ENCODE measurements at regions not wholly inside any gene's neighbourhood (a gene's known extent, or its start where the extent isn't known, plus 50 kb on each side); places are given as distances from the start of the nearest gene placed in this dataset.
"Not testable (repeated sequence)": the region's sequence is repeated elsewhere in the genome, so short reads cannot be mapped to it uniquely, and the experiment has no call there.

- no peak for DNase-seq
Measured at GRCh38 chr4:160537681-160538080, 1434.8 kb downstream of the RAPGEF2 start.

- no peak for DNase-seq
Measured at GRCh38 chr4:160546201-160546600, 1443.3 kb downstream of the RAPGEF2 start.

- DNase-seq = not testable (repeated sequence)
Measured at GRCh38 chr4:160549951-160550519, 1447.2 kb downstream of the RAPGEF2 start.

GRCh38 chr4:160562661-160563060, 1459.8 kb downstream of the RAPGEF2 start:
- no peak for DNase-seq

- DNase-seq = no peak
Measured at GRCh38 chr4:160563552-160564282, 1460.8 kb downstream of the RAPGEF2 start.

GRCh38 chr4:160567634-160568033, 1464.8 kb downstream of the RAPGEF2 start:
- DNase-seq = no peak

GRCh38 chr4:160570271-160570670, 1467.4 kb downstream of the RAPGEF2 start:
- DNase-seq = no peak

- DNase-seq = not testable (repeated sequence)
Measured at GRCh38 chr4:160574272-160574671, 1471.4 kb downstream of the RAPGEF2 start.

GRCh38 chr4:160580581-160580980, 1477.7 kb downstream of the RAPGEF2 start:
- no peak for DNase-seq

- no peak for DNase-seq
Measured at GRCh38 chr4:160592258-160592657, 1489.4 kb downstream of the RAPGEF2 start.

GRCh38 chr4:160595646-160596045, 1492.8 kb downstream of the RAPGEF2 start:
- no peak for DNase-seq

- DNase-seq = no peak
Measured at GRCh38 chr4:160604541-160604940, 1501.7 kb downstream of the RAPGEF2 start.

GRCh38 chr4:160611181-160611580, 1508.3 kb downstream of the RAPGEF2 start:
- DNase-seq = no peak

- DNase-seq = no peak
Measured at GRCh38 chr4:160631044-160631443, 1528.2 kb downstream of the RAPGEF2 start.

GRCh38 chr4:160652790-160653189, 1511.0 kb downstream of the FSTL5 start:
- no peak for DNase-seq

- no peak for DNase-seq
Measured at GRCh38 chr4:160675550-160675949, 1488.2 kb downstream of the FSTL5 start.

- DNase-seq = no peak
Measured at GRCh38 chr4:160685729-160686128, 1478.1 kb downstream of the FSTL5 start.

- DNase-seq = no peak
Measured at GRCh38 chr4:160701671-160702070, 1462.1 kb downstream of the FSTL5 start.

- no peak for DNase-seq
Measured at GRCh38 chr4:160709026-160709425, 1454.8 kb downstream of the FSTL5 start.

GRCh38 chr4:160709546-160709945, 1454.3 kb downstream of the FSTL5 start:
- DNase-seq = no peak

- DNase-seq = no peak
Measured at GRCh38 chr4:160716551-160716950, 1447.2 kb downstream of the FSTL5 start.

GRCh38 chr4:160717848-160718247, 1446.0 kb downstream of the FSTL5 start:
- DNase-seq = no peak

- DNase-seq = no peak
Measured at GRCh38 chr4:160724063-160724462, 1439.7 kb downstream of the FSTL5 start.

- DNase-seq = no peak
Measured at GRCh38 chr4:160745126-160745525, 1418.7 kb downstream of the FSTL5 start.

- not testable (repeated sequence) for DNase-seq
Measured at GRCh38 chr4:160746585-160746984, 1417.2 kb downstream of the FSTL5 start.

Data from inflammatory macrophage treated with lipopolysaccharide for 4 hours (primary cell).